ENCODE measurements at regions not wholly inside any gene's neighbourhood (a gene's known extent, or its start where the extent isn't known, plus 50 kb on each side); places are given as distances from the start of the nearest gene placed in this dataset.

DNA sequence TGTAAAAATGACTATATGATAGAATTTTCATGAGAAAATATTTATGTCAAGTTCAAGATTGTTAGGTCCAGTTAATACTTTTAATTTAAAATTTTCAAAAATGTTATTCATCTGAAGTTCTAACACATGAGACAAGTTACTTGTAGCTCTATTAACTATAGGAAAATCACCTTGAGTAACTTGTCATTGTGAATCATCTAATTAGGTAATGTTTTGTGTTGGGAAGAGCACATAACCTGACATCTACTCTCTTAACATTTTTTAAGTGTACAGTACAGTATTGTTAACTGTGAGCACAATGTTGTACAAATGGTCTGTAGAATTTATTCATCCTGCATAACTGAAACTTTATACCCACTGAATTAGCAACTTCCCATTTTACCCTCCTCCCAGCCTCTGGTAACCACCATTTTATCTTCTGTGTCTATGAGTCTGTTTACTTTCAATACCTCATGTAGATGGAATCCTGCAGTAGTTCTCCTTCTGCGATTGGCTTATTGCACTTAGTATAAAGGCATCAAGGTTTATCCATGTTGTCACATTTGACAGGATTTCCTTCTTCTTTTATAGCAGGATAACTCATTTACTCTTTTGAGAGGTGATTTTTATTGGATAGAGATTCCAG is 54.6 kb downstream of the ARL4A start:
- DNase-seq (ENCODE audit: low spot score) = no peak

DNA sequence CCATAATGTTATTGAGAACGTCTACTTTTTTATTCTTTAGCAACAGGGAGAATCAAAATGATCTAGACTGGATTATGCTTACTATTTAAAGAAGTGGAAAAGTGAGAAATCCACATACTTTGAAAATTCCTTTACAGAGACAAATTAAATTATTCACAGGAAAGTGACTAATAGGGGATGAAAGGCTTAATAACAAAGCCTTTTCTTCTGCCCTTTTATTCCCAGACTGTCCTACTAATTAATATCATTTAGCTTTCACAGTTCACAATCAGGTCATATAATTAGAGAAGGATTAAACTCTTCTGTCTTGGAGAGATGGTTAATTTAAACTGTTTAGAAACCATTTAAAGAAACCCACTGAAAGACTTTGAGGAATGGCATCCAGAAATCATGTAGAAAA is 58.8 kb downstream of the ARL4A start:
- DNase-seq (ENCODE audit: low spot score) = no peak

DNA sequence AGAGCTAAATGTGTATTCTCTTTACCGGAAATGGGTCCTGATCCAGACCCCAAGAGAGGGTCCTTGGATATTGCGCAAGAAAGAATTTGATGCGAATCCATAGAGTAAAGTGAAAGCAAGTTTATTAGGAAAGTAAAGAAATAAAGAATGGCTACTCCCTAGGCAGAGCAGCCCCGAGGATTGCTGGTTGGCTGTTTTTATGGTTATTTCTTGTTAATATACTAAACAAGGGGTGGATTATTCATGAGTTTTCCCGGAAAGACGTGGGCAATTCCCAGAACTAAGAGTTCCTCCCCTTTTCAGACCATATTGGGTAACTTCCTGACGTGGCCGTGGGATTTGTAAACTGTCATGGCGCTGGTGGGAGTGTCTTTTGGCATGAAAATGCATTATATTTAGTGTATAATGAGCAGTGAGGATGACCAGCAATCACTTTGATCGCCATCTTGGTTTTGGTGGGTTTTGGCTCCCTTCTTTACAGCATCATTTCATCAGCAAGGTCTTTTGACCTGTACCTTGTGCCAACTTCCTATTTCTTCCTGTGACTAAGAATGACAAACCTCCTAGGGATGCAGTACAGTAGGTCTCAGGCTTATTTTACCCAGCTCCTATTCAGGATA is 60.4 kb downstream of the ARL4A start:
- DNase-seq (ENCODE audit: low spot score) = no peak

DNA sequence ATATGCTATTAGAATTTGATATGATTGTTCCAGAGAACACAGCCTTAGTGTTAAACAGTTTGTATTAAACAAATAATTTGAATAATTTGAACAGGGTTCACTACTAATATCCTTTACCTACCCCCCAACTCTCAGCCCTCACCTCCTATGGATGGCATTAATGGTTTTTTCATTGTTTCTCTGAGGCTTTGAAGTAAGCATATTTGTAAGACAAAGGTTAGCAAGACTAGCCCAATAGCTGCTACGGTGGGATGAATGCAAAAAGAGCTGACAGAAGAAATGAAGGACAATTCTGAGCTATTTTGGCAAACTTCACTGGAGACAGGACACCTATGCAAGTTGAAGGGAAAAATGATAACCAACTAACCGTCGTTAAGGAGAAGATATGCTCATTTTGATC is 61.6 kb downstream of the ARL4A start:
- DNase-seq (ENCODE audit: low spot score) = no peak

- no peak for DNase-seq (ENCODE audit: low spot score)
Measured at GRCh38 chr7:12749746-12750145, 62.3 kb downstream of the ARL4A start.

GRCh38 chr7:12751764-12752163 is 64.3 kb downstream of the ARL4A start:
- DNase-seq (ENCODE audit: low spot score) = no peak

- no peak for DNase-seq (ENCODE audit: low spot score)
Measured at GRCh38 chr7:12754179-12754578, 66.7 kb downstream of the ARL4A start.

DNA sequence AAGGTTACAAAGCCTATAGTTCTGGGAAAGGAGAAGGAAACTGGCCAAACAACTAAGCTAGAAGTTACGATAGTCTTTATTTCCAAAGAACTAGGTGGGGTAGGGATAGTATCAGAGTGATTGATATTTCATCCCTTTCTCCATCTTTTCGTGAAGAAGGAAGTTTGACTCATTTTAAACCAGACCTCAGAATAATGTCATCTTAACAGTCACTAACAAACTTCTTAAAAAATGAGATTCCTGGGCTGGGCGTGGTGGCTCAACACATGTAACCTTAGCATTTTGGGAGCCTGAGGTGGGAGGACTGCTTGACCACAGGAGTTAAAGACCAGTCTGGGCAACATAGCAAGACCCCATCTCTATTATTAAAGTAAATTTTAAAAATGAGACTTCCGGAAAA is 69.4 kb downstream of the ARL4A start:
- DNase-seq (ENCODE audit: low spot score) = no peak

GRCh38 chr7:12757443-12757842 is 70.0 kb downstream of the ARL4A start:
- DNase-seq (ENCODE audit: low spot score) = no peak

DNA sequence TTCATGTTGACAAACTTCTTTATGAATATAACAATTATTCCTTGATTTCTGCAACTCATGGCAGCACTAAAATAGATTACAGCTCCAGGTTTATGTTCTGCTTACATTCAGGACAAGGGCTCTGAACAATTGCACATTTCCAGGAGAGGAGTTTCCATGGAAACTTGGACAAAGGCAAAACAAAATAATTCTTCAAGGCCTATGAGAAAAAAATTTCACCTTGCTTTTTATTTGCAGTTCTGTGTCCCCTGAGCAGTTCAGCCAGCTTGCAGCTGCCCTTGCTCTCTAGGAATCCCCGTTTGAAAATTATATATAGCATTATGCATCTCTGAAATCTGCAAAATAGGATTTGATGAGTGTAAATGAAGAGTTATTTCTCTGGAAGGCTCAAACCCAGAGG is 71.7 kb downstream of the ARL4A start:
- DNase-seq (ENCODE audit: low spot score) = no peak

DNA sequence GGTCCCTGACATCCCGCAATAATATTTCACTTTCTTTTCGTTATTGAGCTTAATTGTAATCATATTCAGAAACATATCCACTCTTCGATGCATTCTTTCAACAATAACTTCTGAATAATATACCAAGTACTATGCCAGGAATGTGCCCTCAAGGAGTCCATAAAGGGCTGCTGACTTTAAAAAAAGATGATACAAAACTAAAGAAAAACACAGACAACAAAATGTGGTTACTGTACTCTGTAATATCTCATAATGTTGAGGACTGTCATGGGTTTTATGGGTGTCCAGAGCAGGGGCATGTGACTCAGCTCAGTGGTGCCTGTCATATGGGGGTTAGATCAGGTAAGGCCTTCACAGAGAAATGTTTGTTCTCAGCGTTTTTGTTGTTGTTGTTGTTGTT is 73.7 kb downstream of the ARL4A start:
- DNase-seq (ENCODE audit: low spot score) = no peak

DNA sequence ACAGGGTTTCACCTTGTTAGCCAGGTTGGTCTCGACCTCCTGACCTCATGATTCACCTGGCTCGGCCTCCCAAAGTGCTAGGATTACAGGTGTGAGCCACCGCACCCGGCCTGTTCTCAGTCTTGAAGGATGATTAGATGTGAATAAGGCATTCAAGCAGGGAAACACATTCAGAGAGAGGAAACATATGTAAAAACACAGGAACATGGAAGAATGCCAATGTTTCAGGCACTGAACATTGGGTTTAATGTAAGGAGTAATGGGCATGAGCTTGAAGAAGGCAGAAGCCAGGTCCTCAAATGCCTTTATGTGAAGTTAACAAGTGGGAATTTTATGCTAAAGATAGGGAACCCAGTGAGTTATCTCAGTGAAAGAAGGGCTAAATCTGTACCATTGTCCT is 74.3 kb downstream of the ARL4A start:
- no peak for DNase-seq (ENCODE audit: low spot score)

DNA sequence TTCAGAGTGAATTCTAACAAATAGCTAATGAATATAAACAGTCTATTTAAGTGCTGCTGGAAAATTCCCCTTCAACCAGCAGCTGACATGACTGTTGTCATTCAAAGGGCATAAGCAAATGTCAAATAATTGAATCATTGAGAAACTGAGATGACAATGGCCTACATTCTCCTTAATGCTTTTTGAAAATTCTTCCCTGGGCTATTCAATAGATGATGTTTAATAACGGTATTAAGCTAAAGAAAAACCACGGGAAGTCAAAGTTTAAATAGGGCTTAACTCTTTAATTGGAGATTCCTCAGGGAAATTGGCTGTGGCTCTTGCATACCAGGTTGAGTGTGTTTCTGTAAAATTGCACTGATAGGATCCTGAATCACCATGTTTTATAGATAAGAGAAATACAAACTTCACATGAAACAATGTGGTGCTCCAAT is 77.0 kb downstream of the ARL4A start:
- DNase-seq (ENCODE audit: low spot score) = peak; percentile 63

DNA sequence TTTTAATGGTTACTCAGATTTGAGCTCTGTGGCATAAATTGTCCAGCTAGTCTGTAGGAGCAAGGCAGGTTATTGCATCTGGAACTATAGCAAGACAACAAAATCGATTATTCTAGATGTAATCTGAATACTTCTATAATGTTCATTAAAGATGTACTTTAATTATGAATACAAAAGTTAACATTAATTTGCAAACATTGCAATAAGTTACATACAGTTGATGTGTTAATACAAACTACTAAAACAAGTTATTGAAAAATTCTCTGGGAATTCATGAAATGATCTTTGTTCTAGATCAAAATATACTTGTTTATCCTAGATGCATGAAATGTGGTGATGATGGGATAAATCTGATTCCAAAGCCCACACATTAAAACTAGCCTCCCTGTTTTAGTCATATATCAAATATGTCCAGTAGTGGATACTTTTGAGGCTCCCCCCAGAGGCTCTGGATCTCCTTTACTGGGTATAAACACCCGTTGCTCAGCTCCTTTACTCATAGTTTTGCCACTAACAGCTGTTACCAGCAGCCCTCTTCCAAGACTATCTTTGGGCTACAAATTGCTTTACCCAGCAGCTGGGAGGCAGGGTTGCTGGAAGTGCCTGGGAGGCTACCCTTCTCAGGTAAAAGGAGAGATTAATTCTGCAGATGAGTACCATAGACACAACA is 78.1 kb downstream of the ARL4A start:
- no peak for DNase-seq (ENCODE audit: low spot score)

- DNase-seq (ENCODE audit: low spot score) = no peak
Measured at GRCh38 chr7:12766416-12766815, 79.0 kb downstream of the ARL4A start.

GRCh38 chr7:12768948-12769347 is 81.5 kb downstream of the ARL4A start:
- DNase-seq (ENCODE audit: low spot score) = no peak

DNA sequence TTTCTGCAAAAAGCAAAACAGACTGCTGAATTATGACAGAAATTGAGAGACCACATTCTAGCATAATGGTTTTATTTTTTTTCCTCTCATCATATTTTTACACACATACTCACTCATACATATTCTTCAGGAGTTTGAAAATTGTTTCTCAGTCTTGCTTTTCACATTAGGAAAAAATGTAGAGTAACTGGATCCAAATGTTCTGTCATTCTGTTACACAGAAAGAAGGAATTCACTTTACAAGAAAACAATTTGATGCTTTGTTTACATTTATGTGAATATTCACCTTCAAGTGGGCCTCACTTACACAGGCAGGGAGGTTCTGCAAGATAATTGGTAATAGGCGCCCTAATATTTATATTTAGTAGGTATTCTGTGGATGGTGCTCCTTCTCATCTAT is 82.0 kb downstream of the ARL4A start:
- DNase-seq (ENCODE audit: low spot score) = no peak

DNA sequence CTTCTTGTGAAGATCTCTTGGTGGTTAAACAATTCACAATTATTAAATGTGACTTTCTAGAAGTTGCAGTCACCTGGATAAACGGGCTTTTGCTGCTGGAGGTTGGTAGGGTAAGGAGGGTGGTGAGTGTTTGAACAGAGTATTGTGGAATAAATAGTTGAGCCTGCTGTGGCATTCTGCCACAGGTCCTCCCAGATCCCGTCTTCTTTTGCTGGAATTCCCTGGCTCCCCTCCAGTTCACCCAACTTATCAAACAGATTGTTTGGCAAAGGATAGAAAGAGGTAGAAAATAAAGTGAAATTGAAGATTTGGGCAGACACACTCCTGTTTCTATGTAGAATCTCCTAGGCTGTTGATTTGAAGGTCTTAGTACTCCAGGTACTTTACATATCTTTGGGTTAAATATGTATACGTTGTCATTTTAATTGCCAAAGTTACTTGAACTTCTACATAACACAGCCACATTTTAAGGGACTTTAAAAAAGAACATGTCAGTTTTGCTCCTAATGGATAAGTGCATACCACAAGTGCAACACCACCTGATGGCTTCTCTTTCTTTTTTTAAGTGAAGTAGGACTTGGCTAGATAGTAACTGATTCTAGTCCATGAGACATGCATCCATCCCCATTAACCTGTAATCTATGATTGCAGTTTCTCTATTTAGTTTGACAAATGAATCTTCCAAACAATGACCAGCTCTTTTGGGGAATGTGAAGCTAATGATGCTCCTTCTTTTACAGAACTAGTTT is 83.0 kb downstream of the ARL4A start:
- DNase-seq (ENCODE audit: low spot score) = no peak

DNA sequence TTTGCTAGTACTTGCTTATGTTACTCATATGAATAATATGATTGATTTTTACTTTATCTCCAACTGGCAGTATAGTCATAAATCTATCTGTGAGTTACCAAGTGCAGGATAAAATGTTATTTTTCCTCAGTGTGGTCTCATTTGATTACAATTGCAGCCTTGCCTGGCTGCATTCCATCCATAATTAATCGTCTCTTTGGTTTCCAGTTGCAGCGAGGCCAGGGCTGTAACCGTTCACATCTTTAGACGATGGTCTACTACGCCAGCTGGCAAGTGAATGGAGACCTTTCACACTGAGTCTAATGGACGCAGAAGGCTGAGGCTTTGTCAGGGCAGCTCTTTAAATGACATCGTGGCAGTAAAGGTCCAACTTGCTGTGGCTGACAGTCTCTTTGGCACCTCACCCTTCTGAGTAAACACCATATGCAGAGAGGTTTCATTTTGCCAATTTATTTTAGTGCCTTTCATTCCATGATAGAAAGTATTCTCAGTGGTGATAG is 84.0 kb downstream of the ARL4A start:
- peak; percentile 31 for DNase-seq (ENCODE audit: low spot score)

- DNase-seq (ENCODE audit: low spot score) = no peak
Measured at GRCh38 chr7:12772768-12773167, 85.3 kb downstream of the ARL4A start.

- DNase-seq (ENCODE audit: low spot score) = no peak
Measured at GRCh38 chr7:12777257-12777656, 89.8 kb downstream of the ARL4A start.

DNA sequence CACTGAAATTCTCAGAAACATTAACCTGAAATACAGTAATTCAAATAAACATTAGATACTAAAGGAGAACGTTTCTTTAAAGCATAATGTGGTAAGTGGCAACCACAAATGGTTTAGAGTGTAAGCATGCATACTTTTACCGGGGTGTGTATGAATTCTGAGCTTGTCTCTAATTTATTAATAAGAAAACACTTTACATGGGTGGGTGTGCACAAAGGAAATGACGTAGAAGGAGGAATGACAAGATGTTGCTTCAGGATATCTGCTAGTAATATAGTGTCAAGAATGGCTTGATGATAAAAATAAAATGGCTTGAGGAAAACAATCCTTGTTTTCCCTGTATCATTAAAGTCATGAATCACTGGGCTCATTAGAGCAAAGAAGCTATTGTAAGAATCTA is 92.5 kb downstream of the ARL4A start:
- DNase-seq (ENCODE audit: low spot score) = no peak

Data from putamen (tissue), 1 donor.